ENCODE measurements at regions not wholly inside any gene's neighbourhood (a gene's known extent, or its start where the extent isn't known, plus 50 kb on each side); places are given as distances from the start of the nearest gene placed in this dataset.

- no peak for TF ChIP-seq EZH2 (IDR thresholded peaks at IDR 0.05)
- TF ChIP-seq FOXP2 (optimal IDR thresholded peaks at IDR 0.05; ENCODE audit: control extremely low read depth, extremely low read length, insufficient read depth): no peak
- TF ChIP-seq POLR2AphosphoS5 (IDR thresholded peaks at IDR 0.05; ENCODE audit: borderline replicate concordance, low read depth, low read length): no peak
These were observed 105.8 kb upstream of the GSE1 start for GRCh38 chr16:85507342-85507741.
